Astrocyte (in vitro differentiated cells and primary cell): ENCODE measurements at regions not wholly inside any gene's neighbourhood (a gene's known extent, or its start where the extent isn't known, plus 50 kb on each side); places are given as distances from the start of the nearest gene placed in this dataset.

Experiments used
- DNase-seq: peaks from one replicate; pipeline ENCODE4 v3.0.0-alpha.2; 2010; ENCODE audit warnings: low read depth
- FAIRE-seq: peaks from 2 replicates; lab custom pipeline; 2011; peaks lifted over from hg19 to GRCh38; lab: Jason Lieb, UNC
- H2AFZ ChIP-seq: 2 replicates; pipeline ENCODE4 v1.6.0; 2012; ENCODE audit warnings: low read depth, low read length, inconsistent platforms
- H3K27ac ChIP-seq: 2 replicates; pipeline ENCODE4 v1.5.1; 2011; ENCODE audit warnings: low read depth, low read length, inconsistent platforms
- H3K27me3 ChIP-seq: 2 replicates; pipeline ENCODE4 v1.6.0; 2011; ENCODE audit warnings: low read length, inconsistent platforms; ENCODE audit not compliant: insufficient read depth
- H3K36me3 ChIP-seq: 2 replicates; pipeline ENCODE4 v1.5.1; 2011; ENCODE audit warnings: low read length, inconsistent platforms; ENCODE audit not compliant: insufficient read depth
- H3K4me1 ChIP-seq: 2 replicates; pipeline ENCODE4 v1.5.1; 2011; ENCODE audit warnings: low read length, inconsistent platforms; ENCODE audit not compliant: insufficient read depth
- H3K4me2 ChIP-seq: 2 replicates; pipeline ENCODE4 v1.6.0; 2012; ENCODE audit warnings: low read length, inconsistent platforms
- H3K4me3 ChIP-seq: 2 replicates; pipeline ENCODE4 v1.5.1; 2011; ENCODE audit warnings: low read depth, mild to moderate bottlenecking, low read length, inconsistent platforms; ENCODE audit not compliant: insufficient read depth
- H3K79me2 ChIP-seq: 2 replicates; pipeline ENCODE4 v1.6.0; 2012; ENCODE audit warnings: mild to moderate bottlenecking, low read length, inconsistent platforms; ENCODE audit not compliant: insufficient read depth
- H3K9ac ChIP-seq: 2 replicates; pipeline ENCODE4 v1.6.0; 2012; ENCODE audit warnings: mild to moderate bottlenecking, low read length, inconsistent platforms
- H3K9me3 ChIP-seq: 2 replicates; pipeline ENCODE4 v1.5.1; 2012; ENCODE audit warnings: low read depth, mild to moderate bottlenecking, low read length, inconsistent platforms; ENCODE audit not compliant: insufficient read depth
- H4K20me1 ChIP-seq: 2 replicates; pipeline ENCODE4 v1.6.0; 2012; ENCODE audit warnings: low read length, inconsistent platforms; ENCODE audit not compliant: insufficient read depth
- H3K27ac Mint-ChIP-seq: one replicate; pipeline ENCODE4 v1.8.0; 2021; ENCODE audit warnings: mild to moderate bottlenecking, mixed read lengths; ENCODE audit not compliant: unreplicated experiment
- H3K27me3 Mint-ChIP-seq: one replicate; pipeline ENCODE4 v1.8.0; 2021; ENCODE audit warnings: low read depth, mixed read lengths; ENCODE audit not compliant: unreplicated experiment
- H3K36me3 Mint-ChIP-seq: one replicate; pipeline ENCODE4 v1.8.0; 2021; ENCODE audit warnings: low read depth, mixed read lengths; ENCODE audit not compliant: unreplicated experiment
- H3K4me1 Mint-ChIP-seq: one replicate; pipeline ENCODE4 v1.8.0; 2021; ENCODE audit warnings: low read depth, mixed read lengths; ENCODE audit not compliant: unreplicated experiment
- H3K4me3 Mint-ChIP-seq: one replicate; pipeline ENCODE4 v1.8.0; 2021; ENCODE audit warnings: mild to moderate bottlenecking, moderate library complexity, mixed read lengths; ENCODE audit not compliant: unreplicated experiment
- H3K9me3 Mint-ChIP-seq: one replicate; pipeline ENCODE4 v1.8.0; 2021; ENCODE audit warnings: mild to moderate bottlenecking, mixed read lengths; ENCODE audit not compliant: unreplicated experiment
- EZH2 ChIP-seq: IDR thresholded peaks from 2 replicates; pipeline ENCODE4 v1.6.1; 2012; ENCODE audit warnings: mild to moderate bottlenecking, low read length, inconsistent platforms; ENCODE audit not compliant: insufficient read depth
- TF ChIP-seq, protein P1 (sequence below): IDR thresholded peaks from 2 replicates; pipeline ENCODE4 v1.5.1; 2011; ENCODE audit warnings: low read depth, mild to moderate bottlenecking, inconsistent platforms, low read length, moderate library complexity; ENCODE audit not compliant: insufficient read depth

DNA sequence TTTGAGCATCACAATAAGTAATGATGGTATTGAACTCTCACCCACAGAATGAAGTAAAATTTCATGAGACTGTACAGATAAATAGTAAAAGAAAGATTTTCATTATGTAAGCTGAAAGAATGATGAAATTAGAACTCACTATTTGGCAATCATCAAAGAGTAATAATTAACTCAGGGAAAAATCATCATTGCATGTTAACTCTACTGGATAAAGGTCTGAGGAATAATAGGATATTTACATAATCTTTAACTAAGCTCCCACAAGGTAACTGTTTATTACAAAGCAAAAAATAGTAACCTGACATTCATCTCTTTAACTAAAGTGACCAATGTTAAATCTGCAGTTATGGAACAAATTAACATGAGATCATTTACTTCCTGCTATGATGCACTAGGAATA lies 739.9 kb downstream of the FAM181B start:
- DNase-seq (no peak), FAIRE-seq (no peak)
- Histone ChIP-seq H2AFZ (no peak overlapping the region), H4K20me1 (no peaks in the 10 kb centered on the region), H3K4me3 (no peak overlapping the region), H3K4me2 (no peak overlapping the region), H3K79me2 (no peaks in the 10 kb centered on the region), H3K36me3 (no peaks in the 10 kb centered on the region), H3K4me1 (no peaks in the 10 kb centered on the region), H3K9me3 (no peaks in the 10 kb centered on the region), H3K9ac (no peak overlapping the region), H3K27ac (no peak overlapping the region), H3K27me3 (no peaks in the 10 kb centered on the region)
- H3K4me3 Mint-ChIP-seq, result no peak overlapping the region
- TF ChIP-seq, protein P1, sequence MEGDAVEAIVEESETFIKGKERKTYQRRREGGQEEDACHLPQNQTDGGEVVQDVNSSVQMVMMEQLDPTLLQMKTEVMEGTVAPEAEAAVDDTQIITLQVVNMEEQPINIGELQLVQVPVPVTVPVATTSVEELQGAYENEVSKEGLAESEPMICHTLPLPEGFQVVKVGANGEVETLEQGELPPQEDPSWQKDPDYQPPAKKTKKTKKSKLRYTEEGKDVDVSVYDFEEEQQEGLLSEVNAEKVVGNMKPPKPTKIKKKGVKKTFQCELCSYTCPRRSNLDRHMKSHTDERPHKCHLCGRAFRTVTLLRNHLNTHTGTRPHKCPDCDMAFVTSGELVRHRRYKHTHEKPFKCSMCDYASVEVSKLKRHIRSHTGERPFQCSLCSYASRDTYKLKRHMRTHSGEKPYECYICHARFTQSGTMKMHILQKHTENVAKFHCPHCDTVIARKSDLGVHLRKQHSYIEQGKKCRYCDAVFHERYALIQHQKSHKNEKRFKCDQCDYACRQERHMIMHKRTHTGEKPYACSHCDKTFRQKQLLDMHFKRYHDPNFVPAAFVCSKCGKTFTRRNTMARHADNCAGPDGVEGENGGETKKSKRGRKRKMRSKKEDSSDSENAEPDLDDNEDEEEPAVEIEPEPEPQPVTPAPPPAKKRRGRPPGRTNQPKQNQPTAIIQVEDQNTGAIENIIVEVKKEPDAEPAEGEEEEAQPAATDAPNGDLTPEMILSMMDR, result no peak
- no peak for TF ChIP-seq EZH2
- H3K36me3 Mint-ChIP-seq, result no peaks in the 10 kb centered on the region
- H3K4me1 Mint-ChIP-seq, result no peaks in the 10 kb centered on the region
- H3K27ac Mint-ChIP-seq, result no peak overlapping the region
- no peaks in the 10 kb centered on the region for H3K27me3 Mint-ChIP-seq
- H3K9me3 Mint-ChIP-seq, result peaks cover 4% of the 10 kb centered on the region

DNA sequence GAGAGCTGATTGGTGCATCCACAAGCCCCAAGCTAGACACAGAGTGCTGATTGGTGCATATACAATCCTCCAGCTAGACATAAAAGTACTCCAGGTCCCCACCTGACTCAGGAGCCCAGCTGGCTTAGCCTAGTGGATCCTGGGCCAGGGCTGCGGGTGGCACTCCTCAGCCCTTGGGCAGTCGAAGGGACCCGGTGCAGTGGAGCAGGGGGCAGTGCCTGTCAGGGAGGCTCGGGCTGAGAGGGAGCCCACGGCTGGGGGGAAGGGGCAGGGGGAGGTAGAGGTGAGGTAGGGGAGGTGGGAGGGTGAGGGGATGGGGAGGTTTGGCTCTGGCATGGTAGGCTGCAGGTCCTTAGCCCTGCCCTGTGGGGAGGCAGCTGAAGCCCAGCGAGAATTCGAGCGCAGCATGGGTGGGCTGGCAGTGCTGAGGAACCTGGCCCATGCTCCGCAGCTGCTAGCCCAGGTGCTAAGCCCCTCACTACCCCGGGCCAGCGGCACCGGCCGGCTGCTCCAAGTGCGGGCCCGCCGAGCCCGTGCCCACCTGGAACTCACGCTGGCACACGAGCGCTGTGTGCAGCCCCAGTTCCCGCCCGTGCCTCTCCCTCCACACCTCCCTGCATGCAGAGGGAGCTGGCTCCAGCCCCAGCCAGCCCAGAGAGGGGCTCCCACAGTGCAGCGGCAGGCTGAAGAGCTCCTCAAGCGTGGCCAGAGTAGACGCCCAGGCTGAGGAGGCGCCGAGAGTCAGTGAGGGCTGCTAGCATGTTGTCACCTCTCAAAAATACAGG lies 742.8 kb downstream of the FAM181B start:
- Histone ChIP-seq H3K9ac (no peak overlapping the region), H3K9me3 (peaks cover 4% of the 10 kb centered on the region), H2AFZ (no peak overlapping the region), H3K79me2 (no peaks in the 10 kb centered on the region), H3K4me2 (no peak overlapping the region), H3K4me3 (no peak overlapping the region), H4K20me1 (no peaks in the 10 kb centered on the region), H3K27me3 (no peaks in the 10 kb centered on the region), H3K4me1 (no peaks in the 10 kb centered on the region), H3K36me3 (no peaks in the 10 kb centered on the region), H3K27ac (no peak overlapping the region)
- FAIRE-seq (no peak), DNase-seq (no peak)
- Mint-ChIP-seq H3K4me3 (no peak overlapping the region), H3K27ac (no peak overlapping the region), H3K4me1 (no peaks in the 10 kb centered on the region), H3K27me3 (no peaks in the 10 kb centered on the region), H3K9me3 (peaks cover 7% of the 10 kb centered on the region), H3K36me3 (no peaks in the 10 kb centered on the region)
- no peak for TF ChIP-seq EZH2
- TF ChIP-seq, protein P1, result no peak

DNA sequence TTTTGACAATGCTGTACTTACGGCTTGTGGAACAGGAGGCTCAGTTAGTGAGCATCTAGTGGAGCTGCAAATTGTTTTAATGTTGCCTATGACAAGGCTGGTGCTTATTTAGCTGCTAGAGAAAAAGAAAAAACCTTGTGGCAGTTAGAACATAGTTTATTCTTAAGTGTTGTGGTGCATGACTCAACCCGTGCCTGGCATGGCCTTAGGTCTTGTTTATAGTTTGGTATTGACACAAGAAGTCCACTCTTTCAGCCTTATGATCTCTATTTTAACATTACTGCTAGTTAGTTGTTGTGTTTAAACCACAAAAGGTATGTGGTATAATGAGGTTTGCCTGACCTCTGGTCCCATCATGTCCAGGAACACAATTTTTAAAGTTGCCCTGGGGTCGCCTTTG lies 744.6 kb downstream of the FAM181B start:
- no peaks in the 10 kb centered on the region for H3K79me2 ChIP-seq
- H2AFZ ChIP-seq, result no peak overlapping the region
- TF ChIP-seq, protein P1, result no peak
- no peaks in the 10 kb centered on the region for H4K20me1 ChIP-seq
- H3K9me3 Mint-ChIP-seq, result peaks cover 7% of the 10 kb centered on the region
- H3K27me3 Mint-ChIP-seq, result no peaks in the 10 kb centered on the region
- no peak overlapping the region for H3K27ac Mint-ChIP-seq
- H3K4me3 Mint-ChIP-seq, result no peak overlapping the region
- no peaks in the 10 kb centered on the region for H3K27me3 ChIP-seq
- H3K9me3 ChIP-seq, result peaks cover 7% of the 10 kb centered on the region
- H3K4me3 ChIP-seq, result no peak overlapping the region
- FAIRE-seq (no peak), DNase-seq (peak; percentile 3)
- no peak overlapping the region for H3K9ac ChIP-seq
- H3K36me3 Mint-ChIP-seq, result no peaks in the 10 kb centered on the region
- no peaks in the 10 kb centered on the region for H3K36me3 ChIP-seq
- no peak overlapping the region for H3K27ac ChIP-seq
- no peaks in the 10 kb centered on the region for H3K4me1 Mint-ChIP-seq
- no peak overlapping the region for H3K4me2 ChIP-seq
- H3K4me1 ChIP-seq, result no peaks in the 10 kb centered on the region
